Daoy (cell line): ENCODE measurements at regions not wholly inside any gene's neighbourhood (a gene's known extent, or its start where the extent isn't known, plus 50 kb on each side); places are given as distances from the start of the nearest gene placed in this dataset.
A peak's percentile ranks its signal among the peaks of the same experiment; 100 is the strongest.

Experiments
- DNase-seq: peaks from one replicate; pipeline ENCODE4 v3.0.0-alpha.2; 2015; ENCODE audit warnings: low read depth

DNA sequence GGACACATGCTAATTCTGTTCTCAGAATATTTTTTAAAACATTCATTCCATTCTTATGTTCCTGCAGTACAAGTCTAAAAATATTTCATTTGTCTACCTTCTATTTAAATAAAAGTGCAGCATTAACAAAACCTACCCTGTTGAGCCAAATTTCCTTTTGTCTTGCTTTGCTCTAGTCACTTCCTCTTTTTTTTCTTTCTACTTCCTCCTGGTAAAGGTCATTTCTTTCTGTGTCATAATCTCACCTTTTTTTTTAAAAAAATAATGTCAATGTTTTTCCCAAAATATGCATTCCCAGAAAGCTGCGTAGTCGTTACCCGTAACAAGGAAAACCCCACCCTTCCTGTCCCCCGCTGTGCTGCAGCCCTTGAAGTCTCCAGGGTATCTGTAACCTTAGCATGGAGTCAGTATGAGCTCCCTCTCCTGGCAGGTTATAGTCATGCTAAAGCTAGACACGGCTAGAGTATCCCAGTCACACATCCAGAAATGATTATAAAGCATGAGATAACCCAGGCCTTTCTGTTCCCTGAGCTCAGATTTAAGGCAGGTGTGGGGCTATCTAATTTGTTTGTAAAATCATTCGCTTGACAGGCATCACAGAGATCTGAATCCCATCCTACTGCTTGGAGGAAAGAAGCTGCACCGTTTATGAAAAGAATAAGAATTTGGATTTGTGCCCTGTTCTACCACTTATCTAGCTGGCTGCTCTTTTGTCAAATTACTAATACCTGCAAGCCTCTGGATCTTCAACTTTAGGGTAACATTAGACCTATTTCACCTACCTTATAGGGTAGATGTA, 51.1 kb upstream of the EED start:
- DNase-seq: peak; percentile 84

DNA sequence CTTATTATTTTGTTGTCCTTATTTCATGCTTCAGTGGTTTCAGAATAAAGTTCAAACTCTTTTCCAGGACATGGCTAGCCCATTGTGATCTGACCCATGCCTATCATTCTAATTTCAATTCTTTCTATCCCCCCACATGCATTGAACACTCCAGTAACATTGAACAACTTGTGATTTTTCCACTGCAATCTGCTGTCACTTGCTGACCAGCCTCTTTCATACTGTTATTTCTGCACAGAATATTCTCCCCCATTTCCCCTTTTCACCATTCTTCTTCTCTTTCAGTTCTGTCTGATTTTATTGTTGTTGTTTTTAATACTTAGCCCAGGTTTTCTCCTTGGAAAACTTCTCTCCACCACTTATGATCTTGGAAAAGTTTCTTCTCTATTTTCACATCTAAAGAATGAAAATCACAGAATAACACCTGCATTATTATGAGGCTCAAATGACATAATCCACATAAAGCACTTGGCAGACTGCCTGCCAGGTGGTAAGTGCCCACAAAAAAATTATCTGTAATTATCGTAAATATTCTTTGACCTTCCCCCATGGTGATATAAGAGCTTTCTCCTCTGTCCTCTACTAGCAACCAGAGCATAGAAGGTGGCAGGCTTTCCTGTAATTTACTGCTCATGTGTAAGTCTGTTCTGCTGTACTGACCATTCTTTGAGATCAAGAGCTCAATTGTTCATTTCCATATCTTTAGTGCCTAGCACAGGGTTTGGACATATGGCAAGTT, 51.9 kb upstream of the EED start:
- DNase-seq: no peak

DNA sequence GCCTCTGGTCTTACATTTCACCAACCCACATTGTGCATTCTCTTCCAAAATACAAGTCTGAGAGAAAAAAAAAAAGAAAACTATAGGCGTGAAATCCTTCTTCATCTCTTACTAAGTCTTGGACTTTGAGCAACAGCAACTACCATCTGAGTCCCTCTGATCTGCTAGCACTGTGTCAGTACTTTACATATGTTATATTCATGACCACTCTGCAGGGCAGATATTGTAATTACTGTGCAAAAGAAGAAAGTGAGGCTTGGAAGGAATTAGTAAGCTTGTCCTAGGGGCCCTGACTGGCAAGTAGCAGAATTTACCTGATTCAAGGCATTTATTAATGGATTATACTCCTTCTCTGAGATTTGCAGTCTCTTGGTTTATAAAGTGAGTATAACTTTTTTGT, 52.7 kb upstream of the EED start:
- DNase-seq: no peak

DNA sequence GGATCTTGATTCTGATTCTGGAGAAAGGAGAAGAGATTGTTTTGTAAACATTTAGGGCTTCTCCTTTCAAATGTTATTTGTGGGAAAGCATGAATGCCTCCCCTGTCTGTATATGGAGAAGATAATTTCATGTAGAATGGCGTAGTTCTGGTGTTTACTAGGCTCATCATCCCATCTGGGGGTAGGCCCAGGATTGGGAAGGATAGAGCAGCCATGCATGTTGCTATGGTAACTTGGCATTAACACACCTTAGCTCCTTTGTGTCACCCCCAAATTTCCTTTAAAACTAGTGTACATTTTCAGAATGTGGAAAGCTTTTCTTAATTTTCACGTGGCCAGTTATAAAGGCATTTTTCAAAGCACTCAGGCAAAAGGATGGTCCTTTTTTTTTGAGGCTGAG, 57.5 kb upstream of the EED start:
- no peak for DNase-seq

DNA sequence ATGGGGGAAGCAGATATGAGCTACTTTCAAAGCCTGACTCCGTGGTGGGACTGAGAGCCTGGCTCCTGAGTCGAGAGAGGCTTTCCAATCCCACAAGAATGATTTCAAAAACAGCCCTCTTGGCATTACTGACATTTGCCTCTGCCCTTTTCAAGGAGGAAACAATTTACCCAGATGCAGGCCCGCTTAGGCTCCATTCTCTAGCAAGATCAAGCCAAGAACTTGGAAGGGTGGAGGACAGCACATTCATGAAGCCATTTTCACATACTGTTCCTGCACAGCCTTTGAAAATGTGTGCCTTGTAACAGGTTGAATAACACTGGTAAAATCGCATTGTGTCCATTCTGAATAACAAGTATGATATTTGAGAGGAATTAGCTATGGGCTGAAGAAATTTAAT, 58.2 kb upstream of the EED start:
- no peak for DNase-seq

DNA sequence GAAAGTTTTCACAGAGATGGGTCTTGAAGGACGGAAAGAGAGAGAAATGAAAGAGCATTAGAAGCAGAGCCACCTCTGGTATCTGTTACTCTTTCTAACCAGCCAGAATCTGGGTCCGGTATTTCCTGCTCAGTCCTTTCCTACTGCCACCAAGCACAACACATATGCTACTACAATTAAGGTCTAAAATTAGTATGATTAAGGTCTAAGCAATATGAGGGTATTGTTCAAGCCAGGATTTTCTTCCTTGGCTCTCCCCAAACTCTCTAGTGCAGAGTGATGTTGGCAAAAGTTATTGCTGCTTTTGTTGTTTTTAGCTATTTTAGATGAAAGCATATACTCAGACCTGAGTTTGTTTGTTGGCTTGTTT, 59.2 kb upstream of the EED start:
- no peak for DNase-seq

DNA sequence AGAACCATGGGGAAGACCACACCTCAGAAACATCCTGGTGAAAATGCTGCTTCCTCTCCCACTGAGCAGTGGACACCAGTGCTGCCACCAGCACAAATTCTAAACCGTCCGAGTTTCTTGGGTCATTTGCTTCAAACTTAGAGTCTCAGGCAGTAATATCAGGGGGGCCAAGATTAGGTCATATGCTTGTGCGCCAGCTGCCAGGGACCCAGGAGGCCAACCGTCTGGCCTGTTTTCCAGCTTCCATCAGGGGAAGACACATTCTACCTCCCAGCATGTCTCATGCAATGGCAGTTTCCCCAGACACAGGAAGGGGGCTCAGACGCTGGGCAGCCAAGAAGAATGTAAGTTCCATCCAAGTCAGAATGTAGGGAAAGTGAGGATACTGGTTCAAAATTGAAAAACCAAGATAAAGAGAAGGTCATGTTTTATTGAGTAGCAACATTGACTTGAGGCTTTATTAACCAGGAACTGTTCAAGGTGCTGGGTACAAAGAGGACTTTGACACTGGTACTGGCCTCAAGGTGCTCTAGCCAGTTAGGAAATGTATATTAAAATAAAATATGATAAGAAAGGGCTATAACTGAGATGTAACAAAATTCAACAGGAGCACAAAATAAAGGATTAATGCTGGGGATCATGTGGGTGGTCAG, 59.7 kb upstream of the EED start:
- DNase-seq: no peak

DNA sequence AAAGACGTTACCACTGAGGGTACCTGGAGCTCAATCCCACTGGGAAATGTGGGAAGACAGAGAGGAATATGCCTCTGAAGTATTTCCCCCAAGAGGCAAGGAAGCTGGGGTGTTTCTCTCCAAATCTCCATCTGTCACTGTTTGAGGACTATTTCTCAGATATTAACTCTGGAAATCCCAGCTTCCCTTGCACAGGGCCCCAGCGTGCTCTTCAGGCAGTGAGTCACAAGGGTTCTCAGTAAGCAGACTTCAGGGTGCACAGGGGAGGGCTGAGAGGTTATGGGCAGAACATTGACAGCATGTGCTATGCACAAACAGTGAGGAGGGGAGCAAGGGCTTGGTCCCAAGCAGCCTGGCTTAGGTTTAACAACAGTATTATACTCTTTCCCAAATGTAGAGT, 60.9 kb upstream of the EED start:
- DNase-seq: peak; percentile 57

DNA sequence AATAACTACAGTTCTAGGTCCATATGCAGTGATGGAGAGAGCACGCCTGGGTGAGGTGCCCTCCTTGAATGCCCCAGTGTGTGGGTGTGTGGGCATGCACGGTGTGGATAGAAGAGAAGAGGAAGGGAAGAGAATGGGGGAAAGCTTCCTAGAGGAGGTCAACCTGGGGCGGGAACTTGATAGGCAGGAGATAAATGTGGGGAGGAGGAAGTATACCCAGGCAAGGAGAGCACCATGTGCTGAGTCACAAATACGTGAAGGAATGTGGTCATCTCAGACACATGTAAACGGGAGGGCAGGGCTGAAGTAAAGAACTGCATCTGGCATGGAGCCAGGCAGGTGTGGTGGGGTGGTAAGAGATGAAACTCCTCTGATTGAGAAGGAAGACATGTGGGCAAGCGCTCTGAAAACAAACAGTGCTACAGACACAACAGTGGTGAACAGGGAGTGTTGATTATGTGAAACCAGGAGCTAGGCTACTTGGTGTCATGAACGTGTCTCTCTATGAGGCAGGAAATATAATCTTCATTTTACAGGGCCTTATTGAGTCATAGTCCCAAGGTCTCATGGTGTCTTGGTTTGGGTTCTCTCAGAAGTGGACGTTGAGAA, 61.5 kb upstream of the EED start:
- peak; percentile 64 for DNase-seq

DNA sequence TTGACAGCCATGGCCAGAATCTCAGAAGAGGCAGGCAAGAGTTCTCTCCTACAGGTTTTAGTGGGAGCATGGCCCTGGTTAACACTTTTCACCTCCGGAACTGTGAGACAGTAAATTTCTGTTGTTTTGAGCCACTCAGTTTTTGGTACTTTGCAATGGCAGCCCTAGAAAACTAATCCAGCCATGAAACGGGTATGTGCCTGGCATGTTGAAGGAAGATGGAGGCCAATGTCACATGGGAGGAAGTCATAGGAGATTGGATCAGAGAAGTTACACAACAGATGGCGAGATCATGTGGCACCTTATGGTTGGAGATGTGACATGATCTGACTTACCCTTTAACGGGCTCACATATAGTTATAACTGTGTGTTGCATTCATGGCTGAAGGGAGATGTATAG, 63.2 kb upstream of the EED start:
- DNase-seq: no peak

DNA sequence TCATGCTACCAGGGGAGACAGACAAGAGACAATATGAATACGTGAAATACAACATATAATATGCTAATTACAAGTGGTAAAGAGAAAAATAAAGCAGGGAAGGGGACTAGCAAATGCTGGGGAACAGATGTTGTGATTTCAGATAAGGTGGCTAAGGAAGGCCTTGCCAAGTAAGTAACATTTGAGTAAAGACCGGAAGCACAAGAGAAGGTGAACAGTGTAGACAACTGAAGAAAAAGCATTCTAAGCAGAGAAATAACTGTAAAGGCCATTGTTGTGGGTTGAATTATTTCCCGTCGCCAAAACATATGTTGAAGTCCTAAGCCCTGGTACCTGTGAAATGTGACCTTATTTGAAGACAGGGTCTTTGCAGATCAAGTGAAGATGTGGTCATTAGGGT, 63.7 kb upstream of the EED start:
- DNase-seq: no peak

DNA sequence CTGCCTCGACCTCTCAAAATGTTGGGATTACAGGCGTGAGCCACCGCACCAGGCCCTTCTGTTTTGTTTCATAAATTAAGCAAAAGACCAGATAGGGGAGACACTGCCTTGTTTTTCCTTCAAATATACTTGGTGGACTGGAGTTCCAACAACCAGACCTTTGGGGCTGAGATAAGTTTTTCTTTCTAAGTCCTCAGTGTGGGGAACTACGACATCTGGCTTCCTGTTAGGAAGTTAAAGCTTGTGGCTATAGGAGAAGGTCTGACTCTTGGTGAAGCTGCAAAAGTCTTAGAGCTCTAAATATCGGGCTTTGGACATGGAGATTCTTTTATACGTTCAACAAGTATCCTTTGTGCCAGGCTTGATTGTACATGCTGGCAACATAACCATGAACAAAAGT, 64.1 kb upstream of the EED start:
- no peak for DNase-seq

DNA sequence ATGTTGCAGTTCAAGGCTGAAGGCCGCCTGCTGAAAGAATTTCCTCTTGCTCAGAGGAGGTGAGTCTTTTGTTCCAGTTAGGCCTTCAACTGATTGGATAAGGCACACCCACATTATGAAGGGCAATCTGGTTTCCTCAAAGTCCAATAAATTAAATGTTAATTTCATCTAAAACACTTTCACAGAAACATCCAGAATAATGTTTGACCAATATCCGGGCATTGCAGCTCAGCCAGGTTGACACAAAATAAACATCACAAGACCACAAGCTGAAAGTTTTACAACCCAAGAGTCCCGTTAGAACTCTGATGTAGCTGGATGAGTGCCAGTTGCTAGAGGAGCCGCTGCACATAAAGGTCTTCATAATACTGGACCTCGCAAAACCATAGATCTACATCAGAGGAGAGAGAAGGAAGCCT, 64.9 kb upstream of the EED start:
- DNase-seq: no peak

DNA sequence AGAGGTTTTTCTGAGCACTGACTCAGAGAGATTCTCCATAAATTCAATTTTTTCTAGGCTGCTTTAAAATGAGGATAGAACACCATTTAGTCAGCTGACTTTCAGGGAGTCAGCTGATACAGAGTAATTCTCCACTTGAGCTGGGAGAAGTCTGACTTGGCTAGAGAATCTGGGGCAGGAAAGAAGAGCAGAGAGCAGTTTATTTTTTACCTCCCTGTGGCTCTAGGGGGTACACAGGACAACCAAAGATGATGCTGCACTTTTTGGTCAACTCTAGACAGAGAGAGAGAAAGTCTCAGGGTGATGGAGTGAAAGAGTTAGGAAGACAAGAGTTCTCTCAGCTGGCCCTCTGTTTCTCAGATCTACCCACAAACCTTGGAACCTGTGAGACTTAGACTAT, 67.3 kb upstream of the EED start:
- no peak for DNase-seq

DNA sequence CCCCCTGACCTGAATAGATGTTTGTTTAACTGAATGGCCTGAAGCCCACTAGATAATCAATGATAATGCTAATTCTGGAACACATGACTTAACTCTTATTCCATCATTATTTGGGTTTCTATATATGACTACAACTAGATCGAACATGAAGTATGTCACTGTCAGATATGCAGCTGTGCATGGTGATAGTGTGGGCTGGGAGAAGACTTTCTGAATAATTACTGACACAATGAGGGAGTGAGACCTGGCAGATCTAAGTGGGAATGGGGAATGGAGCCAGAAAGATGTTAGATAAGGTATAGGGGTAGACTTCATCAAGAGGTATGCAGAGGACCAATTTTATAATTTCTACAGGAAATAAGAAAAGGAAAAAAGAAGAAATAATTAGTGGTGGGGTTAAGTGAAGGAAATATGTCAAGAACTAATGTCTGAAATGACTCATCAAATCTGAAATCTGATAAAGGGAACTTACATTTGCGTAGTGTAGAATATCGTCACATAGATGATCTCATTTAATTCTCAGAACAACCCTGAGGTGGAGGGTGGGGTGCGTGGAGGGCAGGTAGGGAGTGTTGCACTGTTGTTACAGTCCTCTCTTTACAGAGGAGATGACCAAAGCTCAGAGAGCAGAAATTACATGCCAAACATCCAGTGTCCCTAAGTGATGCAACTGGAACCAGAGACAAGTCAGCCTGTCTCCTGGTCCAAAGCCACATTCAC, 68.2 kb upstream of the EED start:
- no peak for DNase-seq

DNA sequence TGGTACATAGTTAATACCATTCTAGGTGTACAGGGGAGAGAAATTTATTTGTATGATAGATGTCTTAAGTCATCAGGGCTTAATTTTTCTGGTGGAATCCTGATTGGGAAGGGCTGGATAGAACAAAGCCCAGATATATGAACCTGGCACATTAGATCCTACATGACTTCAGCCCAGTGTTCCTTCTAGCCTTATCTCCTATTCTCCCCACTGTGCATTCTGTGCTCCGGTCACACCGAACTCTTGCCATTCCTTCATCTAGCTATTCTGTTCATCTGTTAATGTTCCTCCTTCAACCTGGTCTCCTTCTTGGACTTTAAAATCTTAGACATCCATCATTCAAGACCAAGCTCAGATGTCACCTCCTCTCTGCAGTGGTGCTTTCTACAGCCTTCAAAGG, 68.9 kb upstream of the EED start:
- DNase-seq: no peak

DNA sequence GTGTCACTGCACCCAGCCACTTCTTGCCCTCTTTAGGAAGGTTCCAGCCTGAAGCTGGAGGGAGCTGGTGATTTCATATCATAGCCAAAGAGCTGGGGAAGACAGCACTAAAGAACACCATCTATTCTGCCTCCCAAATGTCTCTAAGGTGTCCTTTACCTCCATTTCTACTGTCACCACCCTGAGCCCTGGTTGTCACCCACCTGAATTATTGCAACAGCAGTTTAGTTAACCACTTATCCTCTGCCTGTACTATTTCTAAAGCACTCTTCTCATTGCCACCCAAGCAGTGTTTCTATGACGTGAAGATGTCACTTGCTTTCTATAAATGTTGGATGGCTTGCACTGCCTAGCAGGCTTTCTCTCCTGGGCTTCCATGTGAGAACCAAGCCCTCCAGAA, 69.4 kb upstream of the EED start:
- no peak for DNase-seq

DNA sequence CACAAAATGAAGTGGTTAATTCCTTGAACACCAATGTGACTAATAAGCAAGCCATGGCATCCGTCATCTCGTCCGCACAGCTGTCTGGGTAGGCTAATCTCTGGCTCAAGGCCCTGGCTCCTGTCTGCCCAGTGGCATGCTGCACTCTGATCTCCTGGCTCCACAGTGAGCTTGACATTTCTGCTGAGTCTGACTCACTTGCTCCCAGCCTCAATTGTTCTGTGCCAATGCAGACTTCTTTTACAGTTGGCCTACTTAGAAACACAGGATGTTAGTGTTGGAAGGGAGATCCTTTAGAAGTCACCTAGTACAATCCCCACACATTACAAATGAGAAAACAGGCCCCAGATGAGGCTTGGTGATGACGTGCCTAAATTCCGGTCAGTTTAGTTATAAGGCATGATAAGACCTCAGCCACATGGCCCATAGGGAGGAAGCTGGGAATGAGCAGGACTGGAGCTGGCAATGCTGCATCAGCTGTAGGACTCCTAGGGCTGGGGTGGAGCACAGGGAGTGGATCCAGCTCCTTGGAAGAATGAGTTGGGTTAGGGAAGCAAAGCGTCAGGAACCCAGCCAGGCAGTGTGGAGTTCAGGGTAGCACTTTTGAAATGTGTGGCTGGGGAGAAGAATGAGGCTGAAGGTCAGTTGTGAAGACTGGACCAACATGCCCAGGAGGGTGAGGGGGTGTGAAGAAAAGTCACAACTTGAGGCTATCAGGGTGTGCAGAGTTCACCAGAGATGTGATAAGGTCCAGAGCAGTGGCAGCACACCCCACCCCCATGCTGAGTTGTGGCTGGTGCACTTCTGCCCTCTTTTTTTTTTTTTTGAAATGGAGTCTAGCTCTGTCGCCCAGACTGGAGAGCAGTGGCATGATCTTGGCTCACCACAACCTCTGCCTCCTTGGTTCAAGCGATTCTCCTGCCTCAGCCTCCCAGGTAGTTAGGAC, 70.2 kb upstream of the EED start:
- DNase-seq: peak; percentile 96

DNA sequence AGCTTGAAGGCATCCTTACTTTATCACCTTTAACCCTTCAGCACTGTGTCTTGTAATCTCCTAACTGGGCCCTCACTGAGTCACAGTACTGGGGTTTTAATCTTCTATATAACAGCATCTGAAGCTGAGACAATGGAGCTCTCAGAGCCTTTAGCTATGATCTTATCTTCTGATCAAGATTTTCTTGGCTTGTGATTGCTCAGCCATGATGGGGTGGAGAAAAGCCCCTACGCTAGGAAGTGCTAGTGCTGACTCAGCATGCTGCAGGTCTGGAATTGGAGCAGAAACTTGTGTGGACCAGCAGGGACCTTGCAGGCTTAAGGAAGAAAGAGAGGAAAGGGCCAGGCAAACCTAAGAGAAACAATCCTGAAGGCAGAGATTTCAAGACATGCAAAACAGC, 71.7 kb upstream of the EED start:
- DNase-seq: peak; percentile 64

DNA sequence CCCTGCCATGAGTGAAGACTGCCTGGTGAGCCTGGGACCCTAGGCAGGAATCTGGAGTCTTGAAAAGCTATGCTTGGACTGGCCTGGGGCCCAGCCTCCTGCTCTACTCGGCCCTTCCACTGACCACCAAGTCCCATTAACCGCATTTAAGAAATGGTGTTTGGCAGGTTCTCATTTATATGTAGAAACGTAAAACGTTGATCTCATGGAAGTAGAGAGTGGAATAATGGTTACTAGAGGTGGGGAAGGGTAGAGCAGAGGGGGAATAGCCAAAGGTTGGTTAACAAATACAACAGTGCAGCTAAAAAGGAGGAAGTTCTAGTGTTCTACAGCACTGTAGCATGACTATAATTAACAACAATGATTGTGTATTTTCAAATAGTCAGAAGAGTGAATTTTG, 72.9 kb upstream of the EED start:
- no peak for DNase-seq
